ENCODE measurements at regions not wholly inside any gene's neighbourhood (a gene's known extent, or its start where the extent isn't known, plus 50 kb on each side); places are given as distances from the start of the nearest gene placed in this dataset.

DNA sequence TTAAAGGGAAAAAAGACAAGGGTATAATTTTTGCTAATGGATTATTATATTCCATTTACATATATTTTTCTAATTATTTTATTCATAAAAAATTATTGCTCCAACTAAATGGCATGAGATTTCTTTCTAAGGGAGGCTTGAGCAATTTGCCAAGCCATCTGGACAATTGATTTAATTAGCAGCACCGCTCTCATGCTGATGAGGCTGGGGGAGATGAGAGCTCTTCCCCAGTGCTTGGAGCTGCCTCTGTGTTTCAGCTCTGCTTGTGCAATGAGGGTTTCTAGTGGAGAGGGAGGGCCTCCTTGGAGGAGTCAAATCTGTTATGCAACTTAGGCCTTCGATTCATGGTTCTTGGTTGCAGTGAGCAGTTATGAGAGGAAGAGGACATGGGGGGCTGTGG is 574.3 kb downstream of the TCERG1L start:
- ATAC-seq (no peak), DNase-seq (ENCODE audit: low spot score) (no peak)
- H3F3A ChIP-seq (replicated peaks; ENCODE audit: low read depth), result no peaks in the 10 kb centered on the region
- Mint-ChIP-seq H3K36me3 (ENCODE audit: low read depth) (peaks cover 44% of the 10 kb centered on the region), H3K27ac (no peak overlapping the region), H3K4me1 (no peaks in the 10 kb centered on the region), H3K27me3 (ENCODE audit: insufficient read depth, low read depth, poor library complexity) (peaks cover 7% of the 10 kb centered on the region), H3K4me3 (no peak overlapping the region), H3K9me3 (peaks cover 98% of the 10 kb centered on the region)
- no peaks in the 10 kb centered on the region for H3K9me2 ChIP-seq (ENCODE audit: insufficient read depth)
- no peak overlapping the region for H3K4me3 ChIP-seq
- H2AFZ ChIP-seq, result no peak overlapping the region
- no peak overlapping the region for H3K4me2 ChIP-seq
- no peaks in the 10 kb centered on the region for H3K27me3 ChIP-seq (ENCODE audit: insufficient read depth)
- TF ChIP-seq NANOG (IDR thresholded peaks at IDR 0.05; ENCODE audit: borderline replicate concordance), result no peak
- TF ChIP-seq EZH2 (IDR thresholded peaks at IDR 0.05; ENCODE audit: low read depth, unreplicated experiment), result no peak
- TF ChIP-seq CTCF (conservative IDR thresholded peaks at IDR 0.05; ENCODE audit: low read depth in 2 of 2), result no peak
- TF ChIP-seq, protein P1, sequence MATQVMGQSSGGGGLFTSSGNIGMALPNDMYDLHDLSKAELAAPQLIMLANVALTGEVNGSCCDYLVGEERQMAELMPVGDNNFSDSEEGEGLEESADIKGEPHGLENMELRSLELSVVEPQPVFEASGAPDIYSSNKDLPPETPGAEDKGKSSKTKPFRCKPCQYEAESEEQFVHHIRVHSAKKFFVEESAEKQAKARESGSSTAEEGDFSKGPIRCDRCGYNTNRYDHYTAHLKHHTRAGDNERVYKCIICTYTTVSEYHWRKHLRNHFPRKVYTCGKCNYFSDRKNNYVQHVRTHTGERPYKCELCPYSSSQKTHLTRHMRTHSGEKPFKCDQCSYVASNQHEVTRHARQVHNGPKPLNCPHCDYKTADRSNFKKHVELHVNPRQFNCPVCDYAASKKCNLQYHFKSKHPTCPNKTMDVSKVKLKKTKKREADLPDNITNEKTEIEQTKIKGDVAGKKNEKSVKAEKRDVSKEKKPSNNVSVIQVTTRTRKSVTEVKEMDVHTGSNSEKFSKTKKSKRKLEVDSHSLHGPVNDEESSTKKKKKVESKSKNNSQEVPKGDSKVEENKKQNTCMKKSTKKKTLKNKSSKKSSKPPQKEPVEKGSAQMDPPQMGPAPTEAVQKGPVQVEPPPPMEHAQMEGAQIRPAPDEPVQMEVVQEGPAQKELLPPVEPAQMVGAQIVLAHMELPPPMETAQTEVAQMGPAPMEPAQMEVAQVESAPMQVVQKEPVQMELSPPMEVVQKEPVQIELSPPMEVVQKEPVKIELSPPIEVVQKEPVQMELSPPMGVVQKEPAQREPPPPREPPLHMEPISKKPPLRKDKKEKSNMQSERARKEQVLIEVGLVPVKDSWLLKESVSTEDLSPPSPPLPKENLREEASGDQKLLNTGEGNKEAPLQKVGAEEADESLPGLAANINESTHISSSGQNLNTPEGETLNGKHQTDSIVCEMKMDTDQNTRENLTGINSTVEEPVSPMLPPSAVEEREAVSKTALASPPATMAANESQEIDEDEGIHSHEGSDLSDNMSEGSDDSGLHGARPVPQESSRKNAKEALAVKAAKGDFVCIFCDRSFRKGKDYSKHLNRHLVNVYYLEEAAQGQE (IDR thresholded peaks at IDR 0.05; ENCODE audit: unreplicated experiment), result no peak
- no peak for TF ChIP-seq JUNB (IDR thresholded peaks at IDR 0.05; ENCODE audit: unreplicated experiment)
- no peak for TF ChIP-seq STAT1 (IDR thresholded peaks at IDR 0.05; ENCODE audit: unreplicated experiment)
- H3K36me3 ChIP-seq (ENCODE audit: insufficient read depth), result no peaks in the 10 kb centered on the region; the same call in 1 of the 2 replicates
- no peak overlapping the region for H3K27ac ChIP-seq (ENCODE audit: low read depth)
- H4K20me1 ChIP-seq (replicated peaks; ENCODE audit: insufficient read depth), result no peaks in the 10 kb centered on the region
- no peaks in the 10 kb centered on the region for H3K79me2 ChIP-seq (replicated peaks; ENCODE audit: insufficient read depth)
- no peaks in the 10 kb centered on the region for H3K4me1 ChIP-seq (ENCODE audit: insufficient read depth)

DNA sequence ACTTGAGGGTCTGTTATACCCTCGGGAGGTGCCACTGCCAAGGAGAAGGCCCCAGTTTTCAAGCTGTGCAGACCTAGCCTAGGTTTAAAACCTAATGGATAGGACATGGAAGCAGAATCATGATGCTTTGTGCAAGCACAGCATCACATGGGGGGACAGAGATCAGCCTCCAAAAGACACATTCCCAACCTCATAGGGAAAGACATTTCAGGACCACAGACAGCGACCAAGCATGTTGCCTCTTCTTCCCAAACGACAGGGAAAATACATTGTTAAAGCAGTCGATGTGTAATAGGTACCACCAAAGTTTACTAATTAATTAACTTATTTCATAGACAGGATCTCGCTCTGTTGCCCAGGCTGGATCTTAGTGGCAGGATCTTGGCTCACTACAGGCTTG is 573.9 kb downstream of the TCERG1L start:
- Histone ChIP-seq H3K27ac (ENCODE audit: low read depth) (no peak overlapping the region), H3K4me2 (no peak overlapping the region), H3K4me3 (no peak overlapping the region), H4K20me1 (replicated peaks; ENCODE audit: insufficient read depth) (no peaks in the 10 kb centered on the region), H2AFZ (no peak overlapping the region), H3K4me1 (ENCODE audit: insufficient read depth) (no peaks in the 10 kb centered on the region), H3K9me2 (ENCODE audit: insufficient read depth) (no peaks in the 10 kb centered on the region), H3K27me3 (ENCODE audit: insufficient read depth) (no peaks in the 10 kb centered on the region), H3K79me2 (replicated peaks; ENCODE audit: insufficient read depth) (no peaks in the 10 kb centered on the region), H3F3A (replicated peaks; ENCODE audit: low read depth) (no peaks in the 10 kb centered on the region), H3K36me3 (ENCODE audit: insufficient read depth) (no peaks in the 10 kb centered on the region; the same call in 1 of the 2 replicates)
- Mint-ChIP-seq H3K9me3 (peaks cover 99% of the 10 kb centered on the region), H3K4me1 (no peaks in the 10 kb centered on the region), H3K27me3 (ENCODE audit: insufficient read depth, low read depth, poor library complexity) (peaks cover 7% of the 10 kb centered on the region), H3K36me3 (ENCODE audit: low read depth) (peaks cover 45% of the 10 kb centered on the region), H3K27ac (no peak overlapping the region), H3K4me3 (no peak overlapping the region)
- ATAC-seq, result no peak
- DNase-seq (ENCODE audit: low spot score), result peak; percentile 44
- TF ChIP-seq, protein P2, sequence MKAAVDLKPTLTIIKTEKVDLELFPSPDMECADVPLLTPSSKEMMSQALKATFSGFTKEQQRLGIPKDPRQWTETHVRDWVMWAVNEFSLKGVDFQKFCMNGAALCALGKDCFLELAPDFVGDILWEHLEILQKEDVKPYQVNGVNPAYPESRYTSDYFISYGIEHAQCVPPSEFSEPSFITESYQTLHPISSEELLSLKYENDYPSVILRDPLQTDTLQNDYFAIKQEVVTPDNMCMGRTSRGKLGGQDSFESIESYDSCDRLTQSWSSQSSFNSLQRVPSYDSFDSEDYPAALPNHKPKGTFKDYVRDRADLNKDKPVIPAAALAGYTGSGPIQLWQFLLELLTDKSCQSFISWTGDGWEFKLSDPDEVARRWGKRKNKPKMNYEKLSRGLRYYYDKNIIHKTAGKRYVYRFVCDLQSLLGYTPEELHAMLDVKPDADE (IDR thresholded peaks at IDR 0.05), result no peak
- TF ChIP-seq NANOG (IDR thresholded peaks at IDR 0.05; ENCODE audit: borderline replicate concordance) (no peak), ZNF114 (CRISPR knock-in tag; IDR thresholded peaks at IDR 0.05) (no peak)
- TF ChIP-seq, protein P1 (IDR thresholded peaks at IDR 0.05; ENCODE audit: unreplicated experiment), result peak; percentile 77

Measured in GM23338 (cell line).